Anterior cingulate cortex (tissue), 58 donors: ENCODE measurements at regions not wholly inside any gene's neighbourhood (a gene's known extent, or its start where the extent isn't known, plus 50 kb on each side); places are given as distances from the start of the nearest gene placed in this dataset.

Experiments used
- DNase-seq, 58 donors: peaks; one replicate each; lab custom pipeline; 2025; lab: John Stamatoyannopoulos, UW

DNA sequence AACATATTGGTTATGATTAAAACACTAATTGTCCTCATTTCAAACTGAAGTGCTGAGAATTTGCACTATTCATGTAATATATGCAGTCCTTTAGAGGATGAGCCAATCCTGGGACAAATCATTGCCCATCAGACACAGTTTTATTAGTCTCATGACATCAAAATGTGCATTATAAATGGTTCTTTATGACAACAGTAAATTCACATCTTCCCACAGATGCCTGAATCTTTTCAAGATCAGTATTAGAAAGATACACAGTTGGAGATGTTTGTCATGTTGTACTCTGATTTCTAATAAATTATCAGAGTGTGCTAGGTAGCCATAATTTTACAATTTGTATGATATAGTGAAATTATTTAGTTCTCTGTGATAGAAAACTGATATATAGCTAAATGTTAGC, 813.5 kb downstream of the FAM181B start:
- DNase-seq = no peak

DNA sequence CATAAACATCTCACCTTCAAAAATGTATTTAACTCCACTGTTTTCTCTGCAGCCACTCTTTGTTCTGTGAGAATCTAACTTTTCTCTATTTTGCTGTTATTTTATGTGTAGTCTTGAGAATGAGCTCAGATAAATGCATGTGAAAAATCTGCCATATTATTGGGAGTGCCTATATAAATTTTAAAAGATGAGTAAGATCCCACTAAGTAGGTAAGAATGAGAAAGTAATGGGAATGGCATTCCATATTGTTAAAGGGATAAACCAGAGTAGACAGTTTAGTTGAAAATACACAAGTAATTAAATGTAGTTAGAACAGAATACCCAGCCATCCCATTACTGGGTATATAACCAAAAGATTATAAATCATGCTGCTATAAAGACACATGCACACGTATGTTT, 817.2 kb downstream of the FAM181B start:
- DNase-seq = no peak

GRCh38 chr11:81915045-81915444, 818.6 kb downstream of the FAM181B start:
- no peak for DNase-seq

GRCh38 chr11:81913793-81914192, 819.9 kb downstream of the FAM181B start:
- DNase-seq = no peak

DNA sequence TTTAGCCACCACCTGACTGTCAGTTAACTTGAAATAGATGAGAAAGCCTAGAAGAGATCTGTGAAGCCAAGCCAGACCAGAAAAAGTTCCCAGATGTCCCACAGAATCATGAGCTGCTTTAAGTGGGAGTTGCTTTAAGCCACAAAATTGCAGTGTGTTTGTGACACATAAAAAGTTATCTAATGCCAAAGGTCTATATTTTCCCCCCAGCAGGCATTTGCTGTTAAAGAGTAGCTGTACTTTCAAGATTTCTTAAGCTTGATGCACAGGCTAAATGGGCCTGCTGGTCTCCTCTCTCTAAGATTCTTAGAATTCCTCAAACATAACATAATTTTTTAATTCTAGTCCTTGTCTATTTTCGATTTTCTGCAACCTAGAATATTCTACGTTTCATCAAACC, 825.7 kb downstream of the FAM181B start:
- no peak for DNase-seq

DNA sequence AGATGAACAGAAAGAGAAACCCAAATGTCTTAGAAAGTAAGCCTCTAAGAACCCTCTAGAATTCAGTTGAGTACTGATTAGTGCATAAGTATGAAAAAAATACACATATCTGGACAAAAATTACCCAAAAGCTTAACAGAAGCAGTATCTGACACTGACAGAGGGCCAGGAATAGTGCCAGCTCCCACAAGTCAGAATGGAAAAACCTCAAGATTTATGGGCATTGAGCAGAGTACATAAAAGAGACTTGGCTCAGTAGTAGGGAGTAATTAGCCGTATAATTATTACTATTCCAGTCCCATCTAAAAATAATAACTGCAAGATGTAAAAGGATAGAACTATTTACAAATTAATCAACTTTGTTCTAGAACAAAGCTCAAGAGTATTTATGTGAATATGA, 834.5 kb downstream of the FAM181B start:
- no peak for DNase-seq

DNA sequence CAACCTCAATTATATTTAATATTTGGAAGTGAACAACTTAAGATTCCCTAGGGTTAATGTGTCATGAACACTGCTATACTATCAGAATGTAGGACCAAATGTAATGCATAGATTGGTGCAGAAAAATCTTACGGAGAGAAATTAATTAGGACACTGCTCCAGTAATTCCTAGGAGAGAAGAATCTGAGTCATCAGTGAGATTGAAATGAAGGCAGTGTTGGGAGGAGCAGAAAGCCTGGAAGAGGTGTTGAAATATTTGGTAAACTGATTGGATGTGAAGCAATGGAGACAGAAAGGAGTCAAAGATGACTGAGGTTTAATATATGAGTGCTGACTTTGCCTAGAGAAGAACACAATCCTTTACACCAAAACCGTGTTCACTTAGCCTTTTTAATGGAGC, 836.0 kb downstream of the FAM181B start:
- DNase-seq = no peak

DNA sequence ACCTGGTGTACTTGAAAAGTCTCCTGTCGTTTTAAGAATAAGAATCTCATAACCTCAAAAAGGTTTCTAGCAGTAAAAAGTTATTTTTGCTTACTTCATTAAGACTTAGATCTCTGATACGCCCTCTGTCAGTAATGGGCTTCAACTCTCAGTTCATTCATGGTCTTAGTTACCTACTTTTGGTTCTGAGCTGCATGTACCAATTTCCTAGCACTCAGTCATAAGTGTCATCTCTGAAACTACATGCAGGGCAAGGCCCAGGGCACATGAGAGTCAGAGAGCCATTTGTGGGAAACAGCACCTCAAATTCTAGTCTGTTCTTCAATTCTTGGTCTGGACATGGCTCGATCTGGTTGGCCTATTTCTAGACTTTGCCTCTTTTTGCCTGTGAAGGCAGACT, 838.4 kb downstream of the FAM181B start:
- no peak for DNase-seq

GRCh38 chr11:81892770-81893635, 840.7 kb downstream of the FAM181B start:
- DNase-seq = peak in 1 of 58 donors; percentile 1

DNA sequence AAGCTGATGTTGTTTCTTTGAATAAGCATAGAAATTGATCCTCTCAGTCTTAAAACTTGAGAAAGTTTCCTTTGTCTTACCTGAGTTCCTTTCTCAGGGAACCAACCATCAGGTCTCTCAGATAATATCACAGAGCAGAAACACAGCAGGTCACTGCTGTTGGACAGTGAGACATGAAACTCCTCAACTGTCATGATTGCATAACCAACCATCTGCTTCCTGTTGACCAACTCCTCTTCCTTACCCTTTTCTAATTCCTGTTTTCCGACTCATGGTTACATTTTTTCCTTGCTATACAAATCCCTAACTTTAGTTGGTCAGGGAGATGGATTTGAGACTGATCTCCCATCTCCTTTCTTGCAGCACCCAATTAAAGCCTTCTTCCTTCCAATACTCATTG, 845.3 kb downstream of the FAM181B start:
- DNase-seq = no peak

DNA sequence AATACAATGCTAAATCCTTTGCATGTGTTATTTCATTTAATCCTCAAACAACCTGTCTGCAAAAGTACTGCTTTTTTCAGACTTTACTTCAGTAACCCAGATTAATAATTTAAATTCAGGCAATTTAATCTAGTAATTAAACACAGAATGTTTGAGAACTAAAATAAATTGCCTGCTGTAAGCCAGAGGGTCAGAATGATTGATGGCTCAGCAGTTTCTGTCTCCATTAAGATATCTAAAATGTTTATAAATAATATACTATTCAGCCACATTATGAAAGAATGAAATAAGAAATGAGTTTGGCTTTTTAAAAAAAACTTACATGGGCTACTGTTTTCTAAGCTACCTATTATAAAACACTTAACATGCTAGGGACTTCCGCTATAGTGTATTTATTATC, 846.0 kb downstream of the FAM181B start:
- no peak for DNase-seq

DNA sequence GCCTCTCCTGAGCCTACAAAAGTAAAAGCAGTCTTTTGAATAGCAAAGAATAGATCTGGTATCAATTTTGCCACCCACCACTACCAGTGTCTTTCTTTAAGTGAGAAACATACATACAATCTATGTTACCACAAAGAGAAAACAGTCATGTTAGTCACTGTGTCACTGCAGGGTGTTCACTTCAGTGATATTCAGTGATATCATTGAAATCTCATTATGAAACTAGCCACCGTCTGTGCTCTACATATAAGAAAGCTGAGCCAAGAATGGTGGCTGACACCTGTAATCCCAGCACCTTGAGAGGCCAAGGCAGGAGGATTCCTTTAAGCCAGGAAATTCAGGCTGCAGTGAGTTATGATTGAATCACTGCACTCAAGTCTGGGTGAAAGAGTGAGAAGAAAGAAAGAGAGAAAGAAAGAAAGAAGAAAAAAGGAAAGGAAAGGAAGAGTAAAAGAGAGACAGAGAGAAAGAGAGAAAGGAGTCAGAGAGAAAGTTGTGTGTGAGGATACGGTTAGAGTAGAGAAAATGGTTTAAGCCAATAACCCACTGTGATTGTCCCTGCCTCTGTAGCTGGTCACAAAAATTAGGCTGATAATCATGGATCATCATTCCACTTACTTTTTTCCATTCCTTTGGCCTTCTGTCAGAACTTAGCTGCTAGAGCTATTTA, 847.1 kb downstream of the FAM181B start:
- no peak for DNase-seq

DNA sequence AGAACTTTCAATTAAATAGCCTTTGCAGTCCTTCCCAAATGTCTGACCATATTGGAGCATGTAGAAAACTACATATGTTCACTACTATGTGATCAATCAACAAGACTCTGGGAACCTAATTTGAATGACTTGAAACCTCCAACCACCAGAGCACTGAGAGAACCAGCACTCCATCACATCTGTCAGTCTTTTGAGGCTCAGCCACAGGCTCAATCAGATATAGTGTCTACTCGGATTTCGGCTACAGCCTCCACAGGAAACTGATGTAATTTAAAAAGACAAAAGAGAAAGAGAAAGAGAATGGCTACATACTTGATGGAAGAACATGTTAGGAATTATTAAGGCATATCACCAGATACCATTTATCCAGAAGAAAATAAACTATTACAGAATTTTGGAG, 859.0 kb downstream of the FAM181B start:
- no peak for DNase-seq

DNA sequence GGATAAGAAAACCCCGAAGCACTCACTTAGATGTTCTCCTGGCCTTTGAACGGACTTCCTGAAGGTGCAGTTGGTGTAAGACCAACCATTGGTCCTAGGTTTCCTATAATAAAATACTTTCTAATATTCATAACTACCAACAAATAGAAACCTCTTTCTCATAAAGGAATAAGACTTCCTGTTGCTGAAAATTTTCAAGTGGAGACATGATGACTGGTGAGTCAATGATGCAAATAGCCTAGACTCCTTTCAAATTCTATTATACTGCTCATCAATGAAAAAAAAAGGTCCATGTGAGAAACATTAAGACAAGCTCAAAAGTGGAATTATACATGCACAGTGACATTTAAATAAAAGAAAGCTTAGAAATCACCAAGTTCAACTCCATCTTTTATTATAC, 862.8 kb downstream of the FAM181B start:
- no peak for DNase-seq

DNA sequence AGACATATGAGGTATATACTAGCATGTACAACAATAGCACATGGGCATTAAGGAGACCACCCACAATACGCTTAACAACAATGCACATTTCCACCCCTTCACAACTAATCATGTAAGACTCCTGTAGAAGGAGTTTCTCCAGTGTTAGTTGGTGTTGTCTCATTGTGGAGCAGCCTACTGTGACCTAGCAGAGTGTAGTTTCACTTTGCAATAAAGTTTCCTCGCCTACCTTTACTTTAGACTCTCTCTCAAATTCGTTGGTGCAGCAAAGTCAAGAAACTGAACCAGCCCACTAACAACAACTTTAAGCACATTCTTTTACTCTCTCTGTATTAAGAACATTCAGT, 863.6 kb downstream of the FAM181B start:
- DNase-seq = no peak

DNA sequence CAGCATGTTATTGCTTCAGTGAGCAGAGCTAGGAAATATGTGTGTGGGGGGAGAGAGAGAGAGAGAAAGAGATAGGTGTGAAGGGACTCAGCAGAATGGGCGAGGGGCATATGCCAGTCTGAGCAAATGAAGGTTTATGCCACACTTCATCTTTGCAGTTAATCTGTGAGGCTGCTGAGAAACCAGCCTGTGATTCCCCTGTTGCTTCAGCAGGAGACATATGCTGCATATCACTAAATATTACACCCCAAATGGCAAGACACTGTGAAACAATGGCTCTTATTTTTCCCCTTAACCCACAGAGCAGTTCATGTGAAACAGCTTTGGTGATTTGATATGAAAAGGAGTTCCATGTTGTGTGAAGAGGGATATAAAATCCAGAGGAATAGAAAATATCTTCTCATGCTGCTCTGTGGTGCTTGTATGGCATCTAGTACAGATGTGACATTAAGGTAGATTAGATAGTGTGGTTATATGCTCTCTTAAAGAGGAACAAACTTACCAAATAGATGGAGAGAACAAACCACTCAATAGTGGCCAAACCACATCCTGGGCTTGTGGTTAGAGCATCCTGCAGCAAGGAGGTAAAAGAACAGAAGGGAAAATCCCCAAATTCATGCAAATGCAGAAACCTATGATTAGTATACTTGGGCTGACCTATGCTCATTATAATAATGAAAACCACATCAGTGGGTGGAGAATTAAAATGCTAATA, 864.2 kb downstream of the FAM181B start:
- no peak for DNase-seq

GRCh38 chr11:81866896-81867295, 866.8 kb downstream of the FAM181B start:
- no peak for DNase-seq

DNA sequence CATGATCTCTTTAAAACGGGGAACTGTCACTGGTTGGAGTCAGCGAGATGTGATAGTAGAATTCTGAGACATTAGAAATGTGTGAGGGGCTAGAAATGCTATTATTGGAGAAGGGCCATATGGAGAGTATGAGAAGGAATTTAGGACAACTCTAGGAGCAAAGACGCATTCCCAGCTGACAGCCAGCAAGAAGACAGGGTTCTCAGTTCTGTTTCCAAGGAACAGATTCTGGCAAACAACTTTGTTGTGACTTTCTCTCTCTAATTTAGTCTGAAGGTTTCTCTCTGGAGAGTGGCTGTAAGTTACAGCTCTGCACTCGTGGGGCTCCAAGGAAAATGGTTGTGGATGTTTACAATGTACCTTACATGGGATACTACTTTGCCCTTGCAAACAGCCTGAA, 876.3 kb downstream of the FAM181B start:
- DNase-seq = peak in 2 of 58 donors; percentile 0 to 13

- DNase-seq = no peak
Observed at GRCh38 chr11:81853791-81854190, 879.9 kb downstream of the FAM181B start.

DNA sequence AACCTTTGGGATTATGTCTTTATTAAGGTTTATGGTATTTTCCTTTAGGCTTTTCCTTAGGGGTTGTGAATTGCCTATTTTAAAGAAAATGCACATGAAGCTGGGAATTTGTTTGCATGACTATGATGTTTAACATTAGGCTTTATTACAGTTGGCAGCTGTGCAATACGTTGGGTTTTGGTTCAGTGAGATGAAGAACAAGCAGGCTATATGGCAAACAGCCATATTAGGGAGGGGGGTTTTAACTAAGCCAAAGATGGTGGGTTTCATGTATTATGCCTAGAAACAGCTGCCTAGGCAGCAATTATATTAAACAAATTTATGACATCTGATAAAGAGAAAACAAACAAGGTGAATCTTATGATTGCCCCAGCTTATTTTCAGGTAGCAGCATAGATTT, 880.8 kb downstream of the FAM181B start:
- DNase-seq = no peak

- peak in 1 of 58 donors; percentile 19 for DNase-seq
Observed at GRCh38 chr11:81840380-81840779, 893.3 kb downstream of the FAM181B start.

DNA sequence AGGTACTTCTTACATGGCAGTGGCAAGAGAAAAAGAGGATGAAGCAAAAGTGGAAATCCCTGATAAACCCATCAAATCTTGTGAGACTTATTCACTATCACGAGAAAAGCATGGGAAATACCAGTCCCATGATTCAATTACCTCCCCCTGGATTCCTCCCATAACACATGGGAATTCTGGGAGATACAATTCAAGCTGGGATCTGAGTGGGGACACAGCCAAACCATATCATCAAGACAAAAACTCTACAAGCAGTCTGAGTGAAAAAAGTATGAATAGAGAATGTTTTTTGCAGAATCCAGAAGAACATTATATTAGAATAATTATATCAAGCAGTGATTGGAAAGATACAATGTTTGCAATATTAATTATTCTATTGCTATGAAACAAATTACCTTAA, 893.7 kb downstream of the FAM181B start:
- DNase-seq = no peak
